ENCODE measurements at regions not wholly inside any gene's neighbourhood (a gene's known extent, or its start where the extent isn't known, plus 50 kb on each side); places are given as distances from the start of the nearest gene placed in this dataset.
"Not testable (repeated sequence)": the region's sequence is repeated elsewhere in the genome, so short reads cannot be mapped to it uniquely, and the experiment has no call there.

DNA sequence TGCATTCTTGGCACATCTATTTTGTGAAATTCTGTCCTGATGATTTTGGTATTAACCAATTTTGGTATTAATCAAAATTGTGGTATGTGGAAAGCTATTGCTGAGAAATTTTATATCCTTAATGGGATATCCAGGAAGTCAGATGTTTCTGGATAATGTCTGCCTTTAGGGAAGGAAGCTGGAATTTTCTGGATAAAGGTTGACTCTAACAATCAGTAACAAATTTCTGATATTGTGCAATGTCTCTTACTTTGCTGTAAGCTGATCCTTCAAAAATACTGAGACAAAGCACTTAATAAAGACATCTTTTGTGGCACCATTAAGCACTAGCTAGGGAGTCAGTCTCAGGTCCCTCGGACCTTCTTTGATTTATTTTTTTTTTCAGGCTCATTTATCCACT lies 100.8 kb upstream of the UGP2 start:
- no peak for DNase-seq

DNA sequence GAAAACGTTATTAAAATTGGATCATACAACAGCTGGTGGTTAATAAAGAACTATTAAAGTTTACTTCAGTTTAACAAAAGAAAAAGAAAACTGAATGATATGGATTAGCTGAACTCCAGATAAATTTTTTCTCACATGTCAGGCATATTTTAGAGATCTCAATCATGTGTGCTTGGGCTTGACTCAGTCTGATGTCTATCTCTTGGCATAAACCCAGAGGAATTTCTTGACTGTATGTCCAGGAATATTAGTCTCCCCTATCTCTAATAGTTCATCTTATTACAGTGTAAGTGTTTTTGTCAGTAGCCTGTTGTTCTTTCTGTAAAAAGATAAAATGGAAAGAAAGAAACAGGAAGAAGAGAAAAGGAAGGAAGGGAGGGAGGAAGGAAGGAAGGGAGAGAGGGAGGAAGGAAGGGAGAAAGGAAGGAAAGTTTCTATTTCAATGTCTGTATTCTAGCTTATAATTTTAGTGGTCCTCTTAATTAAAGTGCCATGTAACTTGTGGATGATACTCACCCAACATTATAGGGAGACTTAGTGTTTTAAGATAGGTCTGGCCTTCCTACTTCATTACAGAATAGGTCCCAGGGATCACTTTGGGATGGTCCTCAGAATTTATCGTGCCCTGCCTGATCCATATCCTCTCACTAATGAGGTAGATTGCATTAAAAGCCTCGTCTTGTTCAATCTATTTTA lies 99.7 kb upstream of the UGP2 start:
- no peak for DNase-seq

DNA sequence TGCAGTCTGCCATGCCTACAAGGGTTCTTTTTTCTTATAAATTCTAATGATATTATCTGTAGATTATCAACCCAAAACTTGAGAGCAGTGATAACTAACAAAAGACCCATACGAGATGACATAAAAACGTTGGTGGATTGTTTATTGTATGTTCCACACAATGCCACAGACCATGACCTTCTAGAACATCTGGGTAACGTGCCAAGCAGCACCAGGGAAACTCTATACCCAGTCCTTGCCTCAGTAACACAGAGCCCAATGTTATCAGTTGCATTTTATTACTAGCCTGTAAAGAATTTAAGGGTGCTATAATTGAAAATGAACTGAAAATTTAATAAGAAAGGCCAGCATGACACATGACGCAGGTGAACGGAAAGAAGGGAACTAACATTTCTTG lies 99.1 kb upstream of the UGP2 start:
- DNase-seq = no peak

DNA sequence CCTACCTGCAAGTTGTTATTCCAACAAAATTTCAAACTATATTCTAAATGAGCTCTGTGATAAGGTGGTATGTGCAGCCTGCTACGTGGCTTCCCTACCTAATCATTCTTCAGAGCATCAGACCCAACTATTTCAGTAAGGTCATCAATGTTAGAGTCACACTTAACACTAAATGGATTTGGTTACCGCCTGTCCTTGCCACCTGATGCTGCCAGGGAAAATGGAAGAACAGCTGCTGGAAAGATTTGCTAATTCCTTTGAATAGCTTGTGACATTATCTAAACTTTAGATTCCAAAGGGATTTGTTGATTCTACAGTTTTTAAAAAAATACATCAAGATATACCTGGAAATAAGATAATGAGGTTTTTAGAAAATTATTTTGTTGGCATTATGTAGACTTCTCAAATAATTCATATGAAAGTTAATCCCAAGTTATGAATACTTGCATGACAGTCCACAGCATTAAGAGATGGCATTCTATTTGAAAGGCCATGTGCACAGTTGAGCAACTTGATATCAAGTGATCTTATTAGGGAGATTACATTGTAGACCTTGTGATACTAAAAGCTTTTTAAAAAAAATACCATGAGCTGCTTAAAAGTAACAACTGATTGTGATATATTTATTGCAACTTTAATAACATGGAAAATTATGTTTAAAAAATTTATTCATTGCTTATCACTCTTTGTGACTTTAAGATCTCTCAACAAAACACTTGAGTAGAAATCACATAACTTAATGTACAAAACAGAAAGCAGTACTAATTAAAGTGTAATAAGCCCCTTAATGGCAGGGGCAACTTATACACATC lies 98.3 kb upstream of the UGP2 start:
- DNase-seq = no peak

DNA sequence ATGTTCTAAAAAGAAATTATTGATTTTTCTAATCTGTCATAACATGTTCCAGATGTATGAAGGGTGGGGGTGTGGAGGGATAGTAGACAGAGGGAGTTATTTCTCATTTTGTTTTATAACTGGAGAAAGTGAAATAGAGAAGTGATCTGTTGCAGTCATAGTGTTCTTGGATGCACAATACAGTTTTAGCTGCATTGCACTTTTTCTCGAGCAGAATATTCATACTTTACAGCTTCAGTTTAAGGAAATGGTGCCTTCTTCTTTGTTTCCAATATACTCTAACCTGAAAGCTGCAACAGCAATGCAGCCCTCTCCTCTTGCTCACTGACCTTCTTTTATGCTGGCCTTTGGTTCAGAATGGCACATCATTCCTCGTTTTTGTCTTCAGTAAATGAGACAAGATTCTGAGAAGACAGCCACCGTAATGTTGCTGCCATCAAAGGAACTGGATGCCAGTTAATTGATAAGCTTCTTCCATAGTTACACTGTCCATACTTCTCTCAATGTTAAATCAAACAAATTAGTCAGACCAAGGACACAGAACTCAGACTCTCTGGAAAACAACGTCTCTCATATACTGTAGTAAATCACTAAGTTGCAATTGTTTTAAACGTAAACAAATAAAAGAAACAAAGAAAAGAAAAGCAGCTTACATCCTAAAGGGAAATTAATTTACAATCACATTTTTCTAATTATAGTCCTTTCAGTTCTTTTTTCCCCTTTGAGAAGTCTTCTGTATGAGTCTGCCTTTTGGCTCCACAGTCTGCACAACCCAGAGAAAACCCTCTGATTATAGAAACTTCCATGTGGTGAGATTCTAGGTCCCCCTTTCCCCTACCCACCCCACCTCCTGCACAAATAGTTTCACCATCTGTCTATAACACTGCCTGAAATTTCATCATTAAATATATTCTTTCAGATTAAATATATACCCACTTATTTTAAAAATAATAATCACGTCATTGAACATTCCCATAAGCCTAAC lies 97.4 kb upstream of the UGP2 start:
- DNase-seq = no peak

DNA sequence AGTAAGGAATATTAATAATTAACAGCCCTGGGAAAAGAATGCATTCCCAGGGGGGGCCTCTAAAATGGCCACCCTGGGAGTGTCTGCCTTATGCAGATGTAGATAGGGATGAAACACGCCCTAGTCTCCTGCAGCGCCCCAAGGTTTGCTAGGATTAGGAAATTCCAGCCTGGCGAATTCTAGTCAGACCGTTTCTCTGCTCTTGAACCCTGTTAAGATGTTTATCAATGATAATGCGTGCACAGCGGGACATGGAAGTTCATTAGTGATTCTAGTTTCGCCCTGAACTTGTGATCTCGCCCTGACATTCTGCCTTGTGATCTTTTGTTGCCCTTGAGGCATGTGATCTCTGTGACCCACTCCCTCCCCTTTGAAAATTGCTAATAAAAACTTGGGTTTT lies 95.1 kb upstream of the UGP2 start:
- DNase-seq = not testable (repeated sequence)

DNA sequence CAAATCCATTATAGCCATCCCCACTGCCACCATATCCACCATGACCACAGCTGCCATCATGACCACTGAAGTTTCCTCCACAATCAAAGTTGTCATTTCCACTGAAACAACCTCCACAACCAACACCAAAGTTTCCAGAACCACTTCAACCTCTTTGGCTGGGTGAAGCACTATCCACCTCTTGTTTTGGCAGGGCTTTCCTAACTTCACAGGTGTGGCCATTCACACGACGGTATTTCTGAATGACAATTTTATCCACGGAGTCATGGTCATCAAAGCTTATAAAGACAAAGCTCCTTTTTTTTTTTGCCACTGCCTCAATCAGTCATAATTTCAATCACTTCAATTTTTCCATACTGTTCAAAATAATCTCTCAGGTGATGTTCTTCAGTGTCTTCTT lies 89.8 kb upstream of the UGP2 start:
- DNase-seq = no peak

DNA sequence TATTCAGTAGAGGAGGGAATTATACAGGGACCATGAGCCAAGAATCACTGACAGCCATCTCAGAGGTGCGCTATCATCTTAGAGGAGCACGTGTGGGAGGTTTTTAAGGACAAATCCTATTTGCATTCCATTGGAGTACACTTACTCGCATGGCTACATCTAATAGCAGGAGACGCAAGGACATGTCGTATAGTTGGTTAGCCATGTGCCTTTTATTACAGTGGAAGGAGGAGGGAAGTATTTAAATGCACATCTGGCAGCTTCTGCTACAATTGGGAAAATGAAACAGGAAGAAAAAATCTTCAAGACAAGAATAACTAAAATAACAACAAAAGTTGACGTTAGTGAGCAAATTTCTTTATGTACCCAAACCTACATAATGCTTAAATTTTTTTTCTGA lies 86.5 kb upstream of the UGP2 start:
- no peak for DNase-seq

DNA sequence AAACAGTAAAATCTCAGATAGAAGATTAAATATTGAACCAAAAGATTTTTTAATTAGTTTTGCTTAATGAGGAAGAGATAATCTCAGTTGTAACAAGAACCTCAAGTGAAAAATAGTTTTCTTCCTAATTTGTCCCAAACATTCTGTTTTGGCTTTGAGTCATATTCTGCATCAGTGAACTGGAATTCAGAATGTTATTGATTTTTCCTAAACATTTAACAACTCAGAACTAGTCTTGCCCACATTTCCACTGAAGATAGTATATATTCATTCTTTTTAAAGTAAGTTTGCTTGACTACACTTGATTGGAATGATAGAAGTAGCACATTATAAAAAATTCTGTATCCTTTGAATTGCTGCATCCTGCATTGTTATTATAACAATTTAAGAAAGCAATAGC lies 85.7 kb upstream of the UGP2 start:
- no peak for DNase-seq

DNA sequence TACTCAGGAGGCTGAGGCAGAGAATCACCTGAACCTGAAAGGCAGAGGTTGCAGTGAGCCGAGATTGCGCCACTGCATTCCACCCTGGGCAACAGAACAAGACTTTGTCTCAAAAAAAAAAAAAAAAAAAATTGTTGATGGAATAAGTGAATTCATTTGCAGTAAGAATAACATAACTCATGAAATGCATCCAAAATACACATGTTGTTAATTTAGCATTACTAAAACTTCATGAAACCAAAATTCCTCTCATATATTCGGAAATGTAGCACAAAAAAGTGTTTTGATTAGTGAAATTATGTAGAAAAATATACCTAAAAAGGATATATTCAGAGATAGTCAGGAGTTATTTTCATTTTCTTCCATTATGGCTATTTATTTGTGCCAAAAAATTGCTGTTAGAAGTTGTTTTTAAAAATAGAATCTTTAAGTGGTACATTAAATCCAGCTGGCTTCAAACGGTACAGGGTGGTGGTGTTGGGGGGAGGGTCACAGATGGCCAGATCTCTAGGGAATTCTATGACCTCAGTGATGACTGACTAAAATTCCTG lies 78.2 kb upstream of the UGP2 start:
- DNase-seq = no peak

DNA sequence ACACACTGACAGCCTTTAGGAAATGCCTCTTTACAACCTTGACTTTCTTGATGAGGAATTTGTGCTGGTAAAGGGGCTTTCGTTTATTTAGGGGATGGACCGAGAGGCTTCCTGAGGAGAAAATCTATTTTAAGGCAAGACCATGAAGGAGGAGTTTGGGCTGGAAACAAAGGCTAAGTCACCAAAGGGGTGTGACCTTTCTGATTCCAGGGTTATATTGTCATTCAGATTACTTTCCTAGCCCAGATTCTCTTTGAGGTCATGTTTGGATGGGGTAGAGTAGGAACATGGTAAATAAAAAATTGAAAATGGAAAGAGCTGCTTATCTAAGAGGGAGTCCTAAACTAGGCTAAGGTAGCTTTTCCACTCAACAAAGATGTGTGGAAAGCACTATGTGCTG lies 77.1 kb upstream of the UGP2 start:
- no peak for DNase-seq

DNA sequence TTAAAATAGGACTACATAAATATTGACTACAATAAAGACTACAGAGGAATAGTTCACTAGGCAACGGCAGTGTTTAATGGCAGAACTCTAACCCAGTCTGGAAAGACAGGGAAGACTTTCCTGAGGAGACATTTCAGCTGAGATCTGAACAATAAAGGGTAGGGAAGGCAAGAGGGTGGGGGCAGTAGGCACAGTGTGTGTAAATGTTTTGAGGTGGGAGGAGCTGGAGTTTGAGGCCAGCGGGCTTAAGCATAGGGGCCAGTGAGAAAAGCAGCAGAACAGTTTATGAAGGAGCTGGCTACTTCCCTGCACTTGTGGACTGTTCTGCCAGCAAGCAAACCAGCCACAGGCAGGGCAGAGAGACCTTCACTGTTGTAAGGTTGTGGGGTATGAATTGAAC lies 76.6 kb upstream of the UGP2 start:
- no peak for DNase-seq

DNA sequence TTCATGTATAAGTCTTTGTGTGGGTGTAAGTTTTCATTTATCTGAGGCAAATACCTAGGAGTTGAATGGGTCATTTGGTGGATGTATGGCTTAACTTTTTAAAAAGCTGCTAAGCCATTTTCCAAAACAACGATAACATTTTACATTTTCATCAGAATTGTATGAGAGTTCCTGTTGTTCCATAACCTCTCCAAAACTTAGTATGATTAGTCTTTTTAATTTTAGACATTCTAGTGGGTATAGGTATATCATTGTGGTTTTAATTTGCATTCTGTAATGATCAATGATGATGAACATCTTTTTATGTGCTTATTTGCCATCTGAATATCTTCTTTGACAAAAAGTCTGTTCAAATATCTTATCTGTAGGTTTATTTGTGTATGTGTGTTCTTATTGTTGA lies 74.4 kb upstream of the UGP2 start:
- no peak for DNase-seq

DNA sequence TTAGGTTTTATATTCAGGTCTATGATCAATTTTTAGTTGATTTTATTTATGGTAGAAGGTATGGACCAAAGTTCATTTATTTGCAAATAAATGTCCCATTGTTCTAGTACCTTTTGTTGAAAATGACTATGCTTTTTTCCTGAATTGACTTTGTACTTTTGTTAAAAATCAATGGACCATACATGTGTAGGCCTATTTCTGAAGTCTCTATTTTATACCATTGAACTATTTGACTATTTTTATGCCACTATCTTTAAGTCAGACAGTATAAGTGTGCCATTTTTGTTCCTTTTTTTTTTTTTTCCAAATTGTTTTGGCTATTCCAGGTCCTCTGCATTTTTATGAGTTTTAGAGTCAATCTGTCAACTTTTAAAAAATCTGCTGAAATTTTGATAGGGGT lies 73.6 kb upstream of the UGP2 start:
- no peak for DNase-seq

DNA sequence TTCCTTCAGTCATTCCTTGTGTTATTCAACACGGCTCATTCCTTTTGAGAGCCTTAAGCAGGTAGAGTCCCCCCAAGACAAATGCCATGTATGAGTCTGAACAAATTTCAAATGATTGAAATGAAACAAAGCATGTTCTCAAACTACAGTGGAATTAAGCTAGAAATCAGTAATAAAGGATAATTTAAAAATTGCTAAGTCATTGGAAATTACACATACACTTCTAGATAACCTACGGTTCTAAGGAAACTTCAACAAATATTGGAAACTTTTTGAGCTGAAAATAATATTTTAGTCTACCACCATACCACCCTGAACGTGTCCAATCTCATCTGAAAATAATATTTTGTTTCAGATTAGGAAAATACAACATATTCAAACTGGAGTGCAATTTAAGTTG lies 71.8 kb upstream of the UGP2 start:
- no peak for DNase-seq

DNA sequence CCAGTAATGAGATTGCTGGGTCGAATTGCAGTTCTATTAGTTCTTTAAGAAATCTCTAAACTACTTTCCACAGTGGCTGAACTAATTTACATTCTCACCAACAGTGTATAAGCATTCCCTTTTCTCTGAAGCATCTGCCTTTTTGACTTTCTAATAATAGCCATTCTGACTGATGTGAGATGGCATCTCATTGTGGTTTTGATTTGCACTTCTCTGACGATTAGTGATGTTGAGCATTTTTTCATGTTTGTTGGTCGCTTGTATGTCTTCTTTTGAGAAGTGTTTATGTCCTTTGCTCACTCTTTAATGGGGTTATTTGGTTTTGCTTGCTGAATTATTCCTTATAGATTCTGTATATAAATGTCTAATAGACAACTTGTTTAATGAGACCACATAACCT lies 69.6 kb upstream of the UGP2 start:
- DNase-seq = no peak

DNA sequence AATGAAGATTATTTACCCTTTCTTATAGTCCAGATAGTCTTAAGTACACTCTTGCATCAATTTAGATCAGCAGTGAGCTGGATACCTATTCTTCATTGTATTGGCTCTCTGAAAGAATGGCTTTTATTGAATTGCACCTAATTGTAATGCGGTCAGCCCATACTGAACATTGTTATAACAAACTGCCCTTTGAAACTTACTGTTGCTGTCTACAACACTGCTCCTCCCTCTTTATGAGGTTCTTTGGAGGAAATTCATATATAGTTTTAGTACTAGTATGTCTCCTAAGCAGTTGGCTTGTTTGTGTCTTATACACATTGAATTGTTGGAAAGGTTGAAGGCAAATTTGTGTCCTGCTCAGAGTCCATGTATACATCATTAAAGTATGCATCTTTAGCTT lies 66.5 kb upstream of the UGP2 start:
- no peak for DNase-seq

DNA sequence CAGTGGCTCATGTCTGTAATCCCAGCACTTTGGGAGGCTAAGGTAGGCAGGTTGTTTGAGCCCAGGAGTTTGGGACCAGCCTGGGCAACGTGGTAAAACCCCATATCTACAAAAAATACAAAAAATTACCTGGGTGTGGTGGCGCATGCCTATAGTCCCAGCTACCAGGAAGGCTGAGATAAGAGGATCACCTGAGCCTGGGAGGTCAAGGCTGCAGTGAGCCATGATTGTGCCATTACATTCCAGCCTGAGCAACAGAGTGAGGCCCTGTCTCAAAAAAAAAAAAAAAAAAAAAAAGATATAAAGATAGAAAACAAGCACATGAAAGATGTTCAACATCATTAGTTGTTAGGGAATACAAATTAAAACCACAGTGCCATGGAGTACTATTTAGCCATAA lies 65.3 kb upstream of the UGP2 start:
- no peak for DNase-seq

DNA sequence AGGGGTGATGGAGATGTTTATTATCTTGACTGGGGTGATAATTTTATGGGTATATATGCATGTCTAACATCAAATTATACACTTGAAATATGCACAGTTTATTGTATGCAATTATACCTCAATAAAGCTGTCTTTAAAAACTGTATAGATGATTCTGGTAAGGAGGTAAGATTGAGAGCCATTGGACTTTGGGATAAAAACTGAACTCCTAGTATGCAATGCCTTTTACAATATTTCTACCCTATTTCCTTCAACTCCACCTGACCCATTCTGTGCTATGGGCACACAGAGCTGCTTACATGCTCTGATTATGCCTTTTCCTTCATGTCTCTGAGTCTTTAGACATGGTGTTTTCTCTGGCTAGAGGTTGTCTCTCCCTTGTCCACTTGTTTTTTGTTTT lies 63.9 kb upstream of the UGP2 start:
- DNase-seq = no peak

DNA sequence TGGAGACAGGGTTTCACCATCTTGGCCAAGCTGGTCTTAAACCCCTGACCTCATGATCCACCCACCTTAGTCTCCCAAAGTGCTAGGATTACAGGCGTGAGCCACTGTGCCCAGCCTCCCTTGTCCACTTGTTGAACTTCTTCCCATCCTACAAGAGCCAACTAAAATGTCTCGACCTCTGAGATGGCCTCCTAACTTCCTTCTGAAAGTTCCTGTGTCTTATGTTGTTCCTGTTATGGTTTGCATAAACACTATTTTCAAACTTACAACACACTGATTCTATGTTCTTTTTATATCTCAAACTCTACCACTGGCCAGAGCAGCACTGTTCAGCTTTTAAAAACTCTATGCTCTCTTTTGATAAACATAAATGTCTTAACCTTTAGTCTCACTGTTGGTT lies 63.3 kb upstream of the UGP2 start:
- DNase-seq = no peak

DNA sequence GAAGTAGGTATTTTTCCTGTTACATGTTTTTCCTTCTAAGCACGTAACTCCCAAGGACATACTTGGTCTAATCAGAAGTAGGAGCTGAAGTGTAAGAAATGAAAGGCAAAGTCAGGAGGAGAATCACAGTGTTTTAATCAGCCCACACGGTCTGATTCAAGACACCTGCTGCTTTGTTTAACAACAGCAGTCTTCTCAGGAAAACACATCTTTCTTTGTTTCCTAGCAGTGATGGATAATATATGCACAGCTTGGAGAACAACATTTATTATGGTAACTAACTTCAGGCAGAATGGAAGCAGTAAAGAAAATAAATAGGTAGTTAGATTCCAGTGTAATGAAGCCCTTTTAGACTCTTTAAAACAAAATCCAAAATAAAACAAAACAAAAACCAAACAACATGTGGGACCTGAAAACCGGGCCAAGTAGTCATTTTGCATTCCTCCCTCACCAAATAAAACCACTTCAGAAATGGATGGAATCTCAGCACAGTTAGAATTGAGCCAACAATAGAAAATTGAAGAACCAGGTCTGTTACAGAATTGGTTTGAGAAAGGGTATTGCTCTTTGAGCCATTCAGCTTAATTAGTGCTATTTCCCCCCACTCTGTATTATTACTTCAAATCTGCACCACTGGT lies 61.1 kb upstream of the UGP2 start:
- DNase-seq = no peak

DNA sequence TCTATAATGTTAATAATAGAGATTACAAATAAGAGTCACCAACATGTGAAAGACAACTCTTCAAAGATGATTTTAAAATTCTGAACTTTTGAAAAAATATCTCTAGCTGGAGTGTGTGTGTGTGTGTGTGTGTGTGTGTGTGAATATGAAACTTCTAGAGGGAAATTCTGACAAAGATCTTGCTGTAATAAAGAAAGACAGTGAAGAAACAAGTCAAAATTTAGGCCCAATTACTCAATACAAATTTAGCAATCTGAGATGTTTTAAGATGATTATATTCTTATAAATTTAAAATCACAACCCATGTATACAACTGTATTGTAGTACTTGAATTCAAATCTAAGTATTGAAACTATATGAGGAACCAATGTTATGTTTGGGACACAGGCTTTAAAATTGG lies 57.2 kb upstream of the UGP2 start:
- no peak for DNase-seq

DNA sequence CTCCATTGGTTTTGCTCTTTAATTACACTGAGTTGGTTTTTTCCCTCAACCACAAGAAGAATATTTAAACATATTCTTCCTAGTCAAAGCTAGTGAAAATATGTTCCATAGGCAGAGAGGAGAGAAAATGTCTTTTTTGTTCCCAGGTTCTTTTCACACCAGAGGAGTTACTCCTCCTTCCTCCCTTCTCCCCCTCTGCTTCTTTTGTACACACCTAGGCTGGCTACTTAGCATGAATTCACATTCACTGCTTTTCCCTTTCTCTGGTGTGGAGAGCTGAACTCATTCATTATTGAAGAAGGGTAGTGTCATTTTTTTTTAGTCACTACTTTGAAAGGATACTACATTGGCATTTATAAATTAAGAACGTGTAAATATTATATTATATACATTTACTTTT lies 56.6 kb upstream of the UGP2 start:
- DNase-seq = no peak
